Lower leg skin (tissue), 4 donors: ENCODE measurements at regions not wholly inside any gene's neighbourhood (a gene's known extent, or its start where the extent isn't known, plus 50 kb on each side); places are given as distances from the start of the nearest gene placed in this dataset.

Experiments
- DNase-seq, 2 donors: peaks; one replicate each; pipeline ENCODE4 v3.0.0-alpha.2; 2019; ENCODE audit warnings: low spot score in 2 of 2
- H3K4me3 ChIP-seq: fragments of 200-600 bp; sonication (generic); 2 replicates; pipeline ENCODE4 v1.5.1; 2017; ENCODE audit warnings: mild to moderate bottlenecking, low read depth; ENCODE audit not compliant: poor library complexity, severe bottlenecking
- POLR2A ChIP-seq, 2 donors: fragments of 450-650 bp; IDR thresholded peaks; one replicate each; pipeline ENCODE4 v1.6.1; 2016 to 2017; ENCODE audit warnings: antibody characterized with exemption in 2 of 2, mild to moderate bottlenecking in 1 of 2, moderate library complexity in 1 of 2
- WGBS, 2 donors: methylation state at CpG; one replicate each; pipeline ENCODE4 v1.1.5; 2018; 5-methylcytosine and 5-hydroxymethylcytosine counted together
- intact Hi-C: fragments of 100-400 bp; cut with DNase I; formaldehyde crosslinking; loops from one replicate; pipeline ENCODE4 v1.15.0; 2023; ENCODE audit warnings: low total_unique reads
- TF ChIP-seq, protein P1 (sequence below), 3 donors: fragments of 450-650 bp; IDR thresholded peaks; one replicate each; pipeline ENCODE4 v1.5.1; 2016; ENCODE audit warnings: antibody characterized with exemption in 3 of 3, mild to moderate bottlenecking in 3 of 3, moderate library complexity in 2 of 3

DNA sequence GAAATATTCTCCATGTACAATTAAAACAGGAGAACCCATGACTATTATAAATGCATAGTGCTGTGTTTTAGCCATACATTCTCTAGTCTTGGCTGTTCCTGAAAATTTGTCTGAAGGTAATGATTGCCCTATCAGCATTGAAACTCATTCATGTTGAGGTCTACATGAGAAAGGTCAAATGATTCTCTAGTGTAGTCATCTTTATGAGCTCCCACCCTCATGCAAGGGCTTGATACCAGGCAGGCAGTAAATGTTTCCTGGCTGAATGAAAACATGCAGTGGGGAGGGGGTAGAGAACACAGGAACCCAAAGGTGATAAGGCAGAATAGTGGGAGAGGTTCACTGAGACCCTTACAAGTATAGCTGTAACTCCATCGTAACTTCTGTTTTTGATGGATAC is 424.3 kb downstream of the COG6 start:
- 93 to 100% methylated on average over 1 of the region's 1 CpG for WGBS, 2 donors
- H3K4me3 ChIP-seq, result no peak overlapping the region
- intact Hi-C loops, result no loop called here
- no peak for DNase-seq
- TF ChIP-seq, protein P1, sequence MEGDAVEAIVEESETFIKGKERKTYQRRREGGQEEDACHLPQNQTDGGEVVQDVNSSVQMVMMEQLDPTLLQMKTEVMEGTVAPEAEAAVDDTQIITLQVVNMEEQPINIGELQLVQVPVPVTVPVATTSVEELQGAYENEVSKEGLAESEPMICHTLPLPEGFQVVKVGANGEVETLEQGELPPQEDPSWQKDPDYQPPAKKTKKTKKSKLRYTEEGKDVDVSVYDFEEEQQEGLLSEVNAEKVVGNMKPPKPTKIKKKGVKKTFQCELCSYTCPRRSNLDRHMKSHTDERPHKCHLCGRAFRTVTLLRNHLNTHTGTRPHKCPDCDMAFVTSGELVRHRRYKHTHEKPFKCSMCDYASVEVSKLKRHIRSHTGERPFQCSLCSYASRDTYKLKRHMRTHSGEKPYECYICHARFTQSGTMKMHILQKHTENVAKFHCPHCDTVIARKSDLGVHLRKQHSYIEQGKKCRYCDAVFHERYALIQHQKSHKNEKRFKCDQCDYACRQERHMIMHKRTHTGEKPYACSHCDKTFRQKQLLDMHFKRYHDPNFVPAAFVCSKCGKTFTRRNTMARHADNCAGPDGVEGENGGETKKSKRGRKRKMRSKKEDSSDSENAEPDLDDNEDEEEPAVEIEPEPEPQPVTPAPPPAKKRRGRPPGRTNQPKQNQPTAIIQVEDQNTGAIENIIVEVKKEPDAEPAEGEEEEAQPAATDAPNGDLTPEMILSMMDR (IDR thresholded peaks at IDR 0.05), result no peak
- no peak for TF ChIP-seq POLR2A (IDR thresholded peaks at IDR 0.05)

DNA sequence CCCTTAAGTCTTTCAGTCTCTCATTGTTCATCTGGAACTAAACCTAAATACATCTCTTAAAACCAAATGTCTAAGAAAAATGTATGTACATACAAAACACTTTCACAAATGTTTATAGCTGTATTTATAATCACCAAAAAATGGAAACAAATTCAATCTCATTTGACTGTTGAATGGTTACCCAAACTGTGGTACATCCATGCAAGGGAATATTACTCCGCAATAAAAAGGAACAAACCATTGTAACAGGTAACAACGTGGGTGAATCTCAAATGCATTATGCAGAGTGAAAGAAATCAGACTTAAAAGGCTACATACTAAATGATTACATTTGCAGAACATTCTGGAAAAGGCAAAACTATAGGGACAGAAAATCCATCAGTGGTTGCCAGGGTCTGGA is 425.2 kb downstream of the COG6 start:
- DNase-seq, result no peak
- TF ChIP-seq, protein P1 (IDR thresholded peaks at IDR 0.05), result no peak
- no peak for TF ChIP-seq POLR2A (IDR thresholded peaks at IDR 0.05)
- intact Hi-C loops, result no loop called here
- 91 to 94% methylated on average over 2 of the region's 2 CpGs for WGBS, 2 donors
- H3K4me3 ChIP-seq, result no peak overlapping the region

DNA sequence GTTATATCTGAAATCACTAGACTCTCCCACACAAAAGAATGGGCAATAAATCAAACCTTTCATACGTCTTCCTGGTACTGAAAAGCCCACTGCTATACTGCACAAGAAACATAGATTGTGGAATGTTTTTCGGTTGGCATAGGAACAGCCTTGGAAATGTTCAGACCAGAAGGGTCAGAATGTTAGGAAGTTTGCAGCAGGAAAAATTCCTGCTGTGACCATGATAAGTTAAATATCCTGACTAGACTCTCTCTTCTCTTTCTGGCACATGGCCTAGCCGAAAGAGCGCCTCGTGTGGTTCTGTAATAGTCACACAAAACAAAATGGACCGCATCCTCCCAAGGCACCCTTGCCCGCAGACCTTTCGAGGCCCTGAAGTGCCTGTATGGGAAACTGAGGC is 427.2 kb downstream of the COG6 start:
- intact Hi-C loops, result no loop called here
- WGBS, 2 donors, result 76 to 77% methylated on average over 8 of the region's 8 CpGs

DNA sequence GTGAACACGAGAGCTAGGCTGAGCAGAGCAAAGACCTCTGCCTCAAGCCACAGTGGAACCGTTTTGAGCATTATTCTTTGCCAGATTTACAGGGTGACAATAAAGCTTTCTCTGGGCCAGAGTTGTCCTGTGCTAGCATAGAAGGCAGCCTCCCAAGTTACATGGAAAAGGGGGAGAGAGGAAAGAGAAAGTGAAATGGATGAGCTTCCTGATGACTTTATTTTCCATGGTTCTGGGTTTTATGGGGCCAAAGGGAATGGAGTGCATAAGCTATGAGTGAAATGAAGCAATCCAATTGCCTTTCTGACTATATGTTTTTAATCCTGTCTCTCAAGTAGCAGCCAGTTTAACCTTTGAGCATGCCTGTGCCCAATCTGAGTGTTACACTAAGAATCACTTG is 428.4 kb downstream of the COG6 start:
- no peak for TF ChIP-seq POLR2A (IDR thresholded peaks at IDR 0.05)
- TF ChIP-seq, protein P1 (IDR thresholded peaks at IDR 0.05), result no peak
- intact Hi-C loops, result no loop called here
- DNase-seq, result peak in 1 of 2 donors; percentile 32
- 84 to 92% methylated on average over 2 of the region's 2 CpGs for WGBS, 2 donors
- no peak overlapping the region for H3K4me3 ChIP-seq

More for the DNA sequence above, 427.2 kb downstream of the COG6 start:
- DNase-seq, result peak in 1 of 2 donors; percentile 43
- no peak for TF ChIP-seq POLR2A (IDR thresholded peaks at IDR 0.05)
- TF ChIP-seq, protein P1 (IDR thresholded peaks at IDR 0.05), result no peak
- no peak overlapping the region for H3K4me3 ChIP-seq

DNA sequence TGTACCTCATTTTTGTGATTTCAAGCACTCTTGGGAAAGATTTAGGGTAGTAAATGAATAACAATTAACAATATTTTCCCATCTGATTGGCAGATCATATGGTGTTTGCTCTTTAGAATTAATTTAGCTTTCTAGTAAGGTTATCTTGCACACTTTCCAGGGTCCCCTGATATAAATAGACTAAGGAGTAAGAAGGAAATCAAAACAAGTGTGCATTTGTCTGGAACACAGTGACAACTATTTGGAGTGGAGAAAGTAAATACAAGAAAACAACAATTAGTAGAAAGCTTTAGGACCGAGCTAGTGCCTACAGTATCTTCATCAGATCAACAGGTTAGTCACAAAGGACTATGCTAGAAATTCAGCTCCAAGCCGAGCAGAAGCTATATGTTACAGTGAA is 429.5 kb downstream of the COG6 start:
- no peak for DNase-seq
- WGBS, 2 donors, result 89 to 93% methylated on average over 2 of the region's 2 CpGs
- H3K4me3 ChIP-seq, result no peak overlapping the region
- intact Hi-C loops, result no loop called here
- no peak for TF ChIP-seq POLR2A (IDR thresholded peaks at IDR 0.05)
- TF ChIP-seq, protein P1 (IDR thresholded peaks at IDR 0.05), result no peak
